GM23338 (cell line): ENCODE measurements at regions not wholly inside any gene's neighbourhood (a gene's known extent, or its start where the extent isn't known, plus 50 kb on each side); places are given as distances from the start of the nearest gene placed in this dataset.
"Not testable (repeated sequence)": the region's sequence is repeated elsewhere in the genome, so short reads cannot be mapped to it uniquely, and the experiment has no call there.

Experiments
- ATAC-seq: fragments of 200-7000 bp; cut with Tn5 transposase; 3 replicates; pipeline ENCODE4 v1.9.1; 2020
- DNase-seq: peaks from one replicate; pipeline ENCODE4 v3.0.0-alpha.2; 2015; ENCODE audit warnings: low spot score
- H2AFZ ChIP-seq: fragments of 200-600 bp; sonication (generic); 2 replicates; pipeline ENCODE4 v1.8.0; 2016; ENCODE audit warnings: antibody characterized with exemption, mild to moderate bottlenecking, moderate library complexity
- H3F3A ChIP-seq: fragments of 200-600 bp; sonication (generic); replicated peaks from 2 replicates; pipeline ENCODE4 v1.8.0; 2017; ENCODE audit warnings: antibody characterized with exemption, mixed run types, low read depth
- H3K27ac ChIP-seq: fragments of 200-600 bp; sonication (generic); 2 replicates; pipeline ENCODE4 v1.6.1; 2016; ENCODE audit warnings: low read depth
- H3K27me3 ChIP-seq: fragments of 200-600 bp; sonication (generic); 2 replicates; pipeline ENCODE4 v1.8.0; 2016; ENCODE audit warnings: mild to moderate bottlenecking, mixed run types, moderate library complexity; ENCODE audit not compliant: insufficient read depth
- H3K36me3 ChIP-seq: fragments of 200-600 bp; sonication (generic); 2 replicates; pipeline ENCODE4 v1.8.0; 2016; ENCODE audit warnings: mild to moderate bottlenecking; ENCODE audit not compliant: insufficient read depth
- H3K4me1 ChIP-seq: fragments of 200-600 bp; sonication (generic); 2 replicates; pipeline ENCODE4 v1.8.0; 2016; ENCODE audit warnings: mild to moderate bottlenecking, moderate library complexity; ENCODE audit not compliant: insufficient read depth
- H3K4me2 ChIP-seq: fragments of 200-600 bp; sonication (generic); 2 replicates; pipeline ENCODE4 v1.7.1; 2017; ENCODE audit warnings: mixed run types
- H3K4me3 ChIP-seq: fragments of 200-600 bp; sonication (generic); 2 replicates; pipeline ENCODE4 v1.6.1; 2016; ENCODE audit warnings: mixed run types
- H3K79me2 ChIP-seq: fragments of 200-600 bp; sonication (generic); replicated peaks from 2 replicates; pipeline ENCODE4 v1.8.0; 2017; ENCODE audit warnings: mild to moderate bottlenecking; ENCODE audit not compliant: insufficient read depth
- H3K9me2 ChIP-seq: fragments of 200-600 bp; sonication (generic); 2 replicates; pipeline ENCODE4 v1.8.0; 2017; ENCODE audit not compliant: insufficient read depth
- H4K20me1 ChIP-seq: fragments of 200-600 bp; sonication (generic); replicated peaks from 2 replicates; pipeline ENCODE4 v1.8.0; 2017; ENCODE audit warnings: mild to moderate bottlenecking; ENCODE audit not compliant: insufficient read depth
- H3K27ac Mint-ChIP-seq: 2 replicates; pipeline ENCODE4 v1.8.0; 2020; ENCODE audit warnings: inconsistent platforms, mild to moderate bottlenecking, moderate library complexity, mixed read lengths
- H3K27me3 Mint-ChIP-seq: 3 replicates; pipeline ENCODE4 v1.8.0; 2022; ENCODE audit warnings: low read depth, mild to moderate bottlenecking, moderate library complexity, mixed read lengths, inconsistent platforms; ENCODE audit not compliant: insufficient read depth, poor library complexity
- H3K36me3 Mint-ChIP-seq: 3 replicates; pipeline ENCODE4 v1.8.0; 2021; ENCODE audit warnings: low read depth, mild to moderate bottlenecking, inconsistent platforms, moderate library complexity, mixed read lengths
- H3K4me1 Mint-ChIP-seq: 3 replicates; pipeline ENCODE4 v1.8.0; 2020; ENCODE audit warnings: mild to moderate bottlenecking, inconsistent platforms, mixed read lengths
- H3K4me3 Mint-ChIP-seq: 3 replicates; pipeline ENCODE4 v1.8.0; 2021; ENCODE audit warnings: moderate library complexity, mild to moderate bottlenecking, inconsistent platforms, mixed read lengths
- H3K9me3 Mint-ChIP-seq: 3 replicates; pipeline ENCODE4 v1.8.0; 2020; ENCODE audit warnings: moderate library complexity, mild to moderate bottlenecking, inconsistent platforms, mixed read lengths
- EZH2phosphoT487 ChIP-seq: fragments of 200-600 bp; sonication (generic); IDR thresholded peaks from one replicate; pipeline ENCODE4 v1.8.1; 2018; ENCODE audit warnings: antibody characterized with exemption; ENCODE audit not compliant: unreplicated experiment
- JUNB ChIP-seq: IDR thresholded peaks from one replicate; pipeline ENCODE4 v1.6.1; 2016; ENCODE audit warnings: antibody characterized with exemption; ENCODE audit not compliant: unreplicated experiment
- NANOG ChIP-seq: IDR thresholded peaks from 2 replicates; pipeline ENCODE4 v1.6.1; 2016; ENCODE audit warnings: antibody characterized with exemption, borderline replicate concordance
- POLR2AphosphoS5 ChIP-seq: IDR thresholded peaks from 2 replicates; pipeline ENCODE4 v1.6.1; 2016; ENCODE audit warnings: antibody characterized with exemption, low read depth
- STAT1 ChIP-seq: IDR thresholded peaks from one replicate; pipeline ENCODE4 v1.6.1; 2016; ENCODE audit warnings: antibody characterized with exemption; ENCODE audit not compliant: unreplicated experiment
- ZNF114 ChIP-seq: fragments of 250-450 bp; sonication (Bioruptor Pico); IDR thresholded peaks from 2 replicates; pipeline ENCODE4 v1.5.0; 2020; ENCODE audit warnings: mild to moderate bottlenecking, moderate library complexity
- ZNF331 ChIP-seq: fragments of 250-450 bp; sonication (Bioruptor Pico); IDR thresholded peaks from 2 replicates; pipeline ENCODE4 v1.5.0; 2020; ENCODE audit warnings: low read depth, mild to moderate bottlenecking, moderate library complexity
- ZNF462 ChIP-seq: fragments of 250-450 bp; sonication (Bioruptor Pico); IDR thresholded peaks from 2 replicates; pipeline ENCODE4 v1.5.0; 2020; ENCODE audit warnings: mild to moderate bottlenecking, moderate library complexity
- TF ChIP-seq, protein P1 (sequence below): IDR thresholded peaks from one replicate; pipeline ENCODE4 v1.6.1; 2018; ENCODE audit warnings: antibody characterized with exemption; ENCODE audit not compliant: unreplicated experiment

DNA sequence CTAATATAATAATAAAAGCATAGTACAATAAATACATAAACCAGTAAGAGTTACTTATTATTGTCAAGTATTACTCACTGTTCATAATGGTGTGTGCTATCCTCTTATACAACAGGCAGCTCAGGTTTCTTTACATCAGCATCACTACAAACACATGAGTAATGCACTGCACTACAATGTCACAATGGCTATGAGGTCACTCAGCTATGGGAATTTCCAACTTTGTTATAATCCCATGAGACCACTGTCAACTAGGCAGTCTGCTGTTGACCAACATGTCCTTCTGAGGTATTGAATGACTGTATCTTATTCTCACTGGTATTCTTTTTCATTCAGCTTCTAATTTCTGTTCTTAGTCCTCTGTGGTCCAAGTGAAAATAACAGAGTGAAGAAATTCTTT lies 250.4 kb upstream of the DSEL start:
- Histone ChIP-seq H3K79me2 (no peaks in the 10 kb centered on the region), H3K4me1 (no peaks in the 10 kb centered on the region), H3K36me3 (no peaks in the 10 kb centered on the region), H3K27ac (no peak overlapping the region), H2AFZ (no peak overlapping the region), H3K4me2 (no peak overlapping the region), H3K27me3 (no peaks in the 10 kb centered on the region), H4K20me1 (no peaks in the 10 kb centered on the region), H3F3A (no peaks in the 10 kb centered on the region), H3K4me3 (no peak overlapping the region), H3K9me2 (0 out of 2 replicates have a peak, but pooled peaks cover 3% of the 10 kb centered on the region)
- DNase-seq: no peak
- H3K4me3 Mint-ChIP-seq: no peak overlapping the region
- no peaks in the 10 kb centered on the region for H3K9me3 Mint-ChIP-seq
- ATAC-seq: no peak
- no peak overlapping the region for H3K27ac Mint-ChIP-seq
- H3K27me3 Mint-ChIP-seq: no peaks in the 10 kb centered on the region
- H3K4me1 Mint-ChIP-seq: no peaks in the 10 kb centered on the region; the same call in 1 of the 3 replicates
- no peaks in the 10 kb centered on the region for H3K36me3 Mint-ChIP-seq
- TF ChIP-seq ZNF331 (CRISPR knock-in tag): no peak
- TF ChIP-seq STAT1: no peak
- TF ChIP-seq, protein P1, sequence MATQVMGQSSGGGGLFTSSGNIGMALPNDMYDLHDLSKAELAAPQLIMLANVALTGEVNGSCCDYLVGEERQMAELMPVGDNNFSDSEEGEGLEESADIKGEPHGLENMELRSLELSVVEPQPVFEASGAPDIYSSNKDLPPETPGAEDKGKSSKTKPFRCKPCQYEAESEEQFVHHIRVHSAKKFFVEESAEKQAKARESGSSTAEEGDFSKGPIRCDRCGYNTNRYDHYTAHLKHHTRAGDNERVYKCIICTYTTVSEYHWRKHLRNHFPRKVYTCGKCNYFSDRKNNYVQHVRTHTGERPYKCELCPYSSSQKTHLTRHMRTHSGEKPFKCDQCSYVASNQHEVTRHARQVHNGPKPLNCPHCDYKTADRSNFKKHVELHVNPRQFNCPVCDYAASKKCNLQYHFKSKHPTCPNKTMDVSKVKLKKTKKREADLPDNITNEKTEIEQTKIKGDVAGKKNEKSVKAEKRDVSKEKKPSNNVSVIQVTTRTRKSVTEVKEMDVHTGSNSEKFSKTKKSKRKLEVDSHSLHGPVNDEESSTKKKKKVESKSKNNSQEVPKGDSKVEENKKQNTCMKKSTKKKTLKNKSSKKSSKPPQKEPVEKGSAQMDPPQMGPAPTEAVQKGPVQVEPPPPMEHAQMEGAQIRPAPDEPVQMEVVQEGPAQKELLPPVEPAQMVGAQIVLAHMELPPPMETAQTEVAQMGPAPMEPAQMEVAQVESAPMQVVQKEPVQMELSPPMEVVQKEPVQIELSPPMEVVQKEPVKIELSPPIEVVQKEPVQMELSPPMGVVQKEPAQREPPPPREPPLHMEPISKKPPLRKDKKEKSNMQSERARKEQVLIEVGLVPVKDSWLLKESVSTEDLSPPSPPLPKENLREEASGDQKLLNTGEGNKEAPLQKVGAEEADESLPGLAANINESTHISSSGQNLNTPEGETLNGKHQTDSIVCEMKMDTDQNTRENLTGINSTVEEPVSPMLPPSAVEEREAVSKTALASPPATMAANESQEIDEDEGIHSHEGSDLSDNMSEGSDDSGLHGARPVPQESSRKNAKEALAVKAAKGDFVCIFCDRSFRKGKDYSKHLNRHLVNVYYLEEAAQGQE: no peak

- H3F3A ChIP-seq, H2AFZ ChIP-seq, H3K27ac ChIP-seq, H3K79me2 ChIP-seq, H3K4me3 ChIP-seq, H3K27me3 ChIP-seq, H4K20me1 ChIP-seq, H3K36me3 ChIP-seq, ATAC-seq, H3K27ac Mint-ChIP-seq, H3K4me1 Mint-ChIP-seq, H3K27me3 Mint-ChIP-seq, H3K9me2 ChIP-seq, H3K9me3 Mint-ChIP-seq, H3K36me3 Mint-ChIP-seq, H3K4me3 Mint-ChIP-seq, H3K4me2 ChIP-seq, DNase-seq, H3K4me1 ChIP-seq: not testable (repeated sequence)
These were observed 235.7 kb upstream of the DSEL start for GRCh38 chr18:67752211-67752610.

- peaks cover 19% of the 10 kb centered on the region; the same call in 2 of the 3 replicates for H3K9me3 Mint-ChIP-seq
- Histone ChIP-seq H3K36me3 (no peaks in the 10 kb centered on the region; the same call in 1 of the 2 replicates), H3K79me2 (no peaks in the 10 kb centered on the region), H3K27ac (no peak overlapping the region), H3F3A (no peaks in the 10 kb centered on the region), H4K20me1 (no peaks in the 10 kb centered on the region), H2AFZ (no peak overlapping the region), H3K4me1 (no peaks in the 10 kb centered on the region), H3K4me3 (no peak overlapping the region), H3K4me2 (no peak overlapping the region), H3K9me2 (peaks cover 5% of the 10 kb centered on the region; the same call in 1 of the 2 replicates), H3K27me3 (no peaks in the 10 kb centered on the region)
- no peak overlapping the region for H3K4me3 Mint-ChIP-seq
- no peaks in the 10 kb centered on the region for H3K4me1 Mint-ChIP-seq
- H3K27ac Mint-ChIP-seq: no peak overlapping the region
- no peak for DNase-seq
- peaks cover 8% of the 10 kb centered on the region; the same call in 2 of the 3 replicates for H3K36me3 Mint-ChIP-seq
- H3K27me3 Mint-ChIP-seq: no peaks in the 10 kb centered on the region
- ATAC-seq: no peak
- TF ChIP-seq NANOG (no peak), JUNB (no peak), EZH2phosphoT487 (no peak), POLR2AphosphoS5 (no peak), ZNF114 (CRISPR knock-in tag) (no peak), ZNF462 (CRISPR knock-in tag) (no peak)
These were observed 226.4 kb upstream of the DSEL start for GRCh38 chr18:67742954-67743353.
